ENCODE measurements at regions not wholly inside any gene's neighbourhood (a gene's known extent, or its start where the extent isn't known, plus 50 kb on each side); places are given as distances from the start of the nearest gene placed in this dataset.
A peak's percentile ranks its signal among the peaks of the same experiment; 100 is the strongest.

DNA sequence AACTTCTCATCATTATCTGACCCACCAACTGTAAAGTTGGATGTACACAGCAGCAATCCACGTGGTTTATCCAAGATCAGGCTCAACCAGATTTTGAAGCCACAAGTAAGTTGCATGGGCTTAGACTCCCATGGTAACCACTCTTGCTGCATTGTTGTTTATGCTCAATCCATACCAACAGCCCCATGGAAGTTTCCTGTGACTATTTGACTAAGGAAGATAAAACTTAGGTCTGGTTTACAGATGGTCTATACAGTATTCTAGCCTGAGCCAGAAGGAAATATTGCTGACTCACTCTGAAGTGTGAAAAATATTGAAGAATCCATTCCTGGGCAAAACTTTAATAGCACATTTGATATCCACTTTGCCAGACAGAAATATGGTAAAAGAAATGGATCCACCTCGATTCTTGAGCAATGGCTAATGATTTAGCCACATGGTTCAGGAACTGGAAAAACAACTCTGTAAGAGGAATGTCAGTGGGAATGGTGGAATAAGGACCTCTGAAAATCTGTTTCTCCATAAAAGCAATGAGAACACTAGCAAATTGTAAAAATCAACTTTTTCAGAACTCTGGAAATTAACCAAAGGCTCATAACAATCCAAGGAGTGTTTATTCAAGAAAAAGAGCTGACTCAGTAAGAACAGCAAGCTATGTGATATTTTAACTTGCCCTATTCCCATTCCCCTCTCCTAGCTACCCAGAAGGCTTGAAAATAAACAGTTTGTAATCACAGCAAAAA is 162.9 kb upstream of the STT3B start:
- ATAC-seq, result no peak
- Mint-ChIP-seq H3K27me3 (no peaks in the 10 kb centered on the region), H3K4me3 (no peak overlapping the region), H3K27ac (no peak overlapping the region), H3K4me1 (ENCODE audit: low read depth) (peaks cover 10% of the 10 kb centered on the region), H3K36me3 (ENCODE audit: low read depth) (no peaks in the 10 kb centered on the region), H3K9me3 (no peaks in the 10 kb centered on the region)
- POLR2A ChIA-PET, result no interaction called here
- TF ChIP-seq, protein P1, sequence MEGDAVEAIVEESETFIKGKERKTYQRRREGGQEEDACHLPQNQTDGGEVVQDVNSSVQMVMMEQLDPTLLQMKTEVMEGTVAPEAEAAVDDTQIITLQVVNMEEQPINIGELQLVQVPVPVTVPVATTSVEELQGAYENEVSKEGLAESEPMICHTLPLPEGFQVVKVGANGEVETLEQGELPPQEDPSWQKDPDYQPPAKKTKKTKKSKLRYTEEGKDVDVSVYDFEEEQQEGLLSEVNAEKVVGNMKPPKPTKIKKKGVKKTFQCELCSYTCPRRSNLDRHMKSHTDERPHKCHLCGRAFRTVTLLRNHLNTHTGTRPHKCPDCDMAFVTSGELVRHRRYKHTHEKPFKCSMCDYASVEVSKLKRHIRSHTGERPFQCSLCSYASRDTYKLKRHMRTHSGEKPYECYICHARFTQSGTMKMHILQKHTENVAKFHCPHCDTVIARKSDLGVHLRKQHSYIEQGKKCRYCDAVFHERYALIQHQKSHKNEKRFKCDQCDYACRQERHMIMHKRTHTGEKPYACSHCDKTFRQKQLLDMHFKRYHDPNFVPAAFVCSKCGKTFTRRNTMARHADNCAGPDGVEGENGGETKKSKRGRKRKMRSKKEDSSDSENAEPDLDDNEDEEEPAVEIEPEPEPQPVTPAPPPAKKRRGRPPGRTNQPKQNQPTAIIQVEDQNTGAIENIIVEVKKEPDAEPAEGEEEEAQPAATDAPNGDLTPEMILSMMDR (IDR thresholded peaks at IDR 0.05), result no peak
- CTCF ChIA-PET, result no interaction called here
- intact Hi-C loops (cut with micrococcal nuclease), result no loop called here
- DNase-seq, result no peak

DNA sequence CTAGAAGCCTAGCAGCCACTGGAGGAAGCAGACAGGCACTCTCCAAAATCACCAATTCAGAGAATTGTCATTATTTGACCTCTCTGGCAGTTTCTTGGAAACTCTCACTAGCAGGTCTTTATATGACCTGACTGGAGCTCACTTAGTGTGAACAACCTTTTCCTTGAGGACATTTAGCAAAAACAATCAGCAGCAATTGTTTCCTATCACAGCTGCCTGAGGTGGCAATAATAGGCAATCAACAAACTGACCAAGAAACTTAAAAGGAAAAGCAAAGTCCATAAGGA is 162.4 kb upstream of the STT3B start:
- H3K9me3 Mint-ChIP-seq, result no peaks in the 10 kb centered on the region
- intact Hi-C loops (cut with micrococcal nuclease), result no loop called here
- H3K27ac Mint-ChIP-seq, result no peak overlapping the region
- no peak overlapping the region for H3K4me3 Mint-ChIP-seq
- no peaks in the 10 kb centered on the region for H3K36me3 Mint-ChIP-seq (ENCODE audit: low read depth)
- POLR2A ChIA-PET, result no interaction called here
- ATAC-seq (peak; percentile 51), DNase-seq (no peak)
- peaks cover 6% of the 10 kb centered on the region for H3K4me1 Mint-ChIP-seq (ENCODE audit: low read depth)
- CTCF ChIA-PET, result no interaction called here
- H3K27me3 Mint-ChIP-seq, result no peaks in the 10 kb centered on the region
- TF ChIP-seq, protein P1 (IDR thresholded peaks at IDR 0.05), result no peak

DNA sequence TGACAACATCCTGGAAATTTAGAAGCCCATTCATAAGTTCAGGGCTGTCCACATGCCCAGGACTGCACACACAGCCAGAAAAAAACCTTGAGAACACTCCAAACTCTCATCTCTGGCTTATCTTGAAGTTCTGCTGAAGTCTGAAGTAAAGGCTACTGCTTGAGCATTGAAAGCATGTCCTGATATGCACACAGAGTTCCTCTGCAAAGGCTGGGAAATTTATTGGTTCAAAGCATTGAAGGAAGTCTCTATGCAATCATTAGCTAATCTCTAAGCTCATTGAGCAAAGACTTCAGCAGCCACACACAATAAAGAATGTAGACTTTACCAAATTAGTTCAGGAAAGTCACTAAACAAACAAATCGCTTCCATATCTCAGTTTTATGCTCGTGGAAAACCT is 162.0 kb upstream of the STT3B start:
- H3K27me3 Mint-ChIP-seq, result no peaks in the 10 kb centered on the region
- ChIA-PET POLR2A (no interaction called here), CTCF (no interaction called here)
- H3K4me1 Mint-ChIP-seq (ENCODE audit: low read depth), result peaks cover 6% of the 10 kb centered on the region
- H3K4me3 Mint-ChIP-seq, result no peak overlapping the region
- H3K27ac Mint-ChIP-seq, result no peak overlapping the region
- H3K9me3 Mint-ChIP-seq, result no peaks in the 10 kb centered on the region
- ATAC-seq, result no peak
- intact Hi-C loops (cut with micrococcal nuclease), result no loop called here
- no peak for DNase-seq
- H3K36me3 Mint-ChIP-seq (ENCODE audit: low read depth), result no peaks in the 10 kb centered on the region
- TF ChIP-seq, protein P1 (IDR thresholded peaks at IDR 0.05), result no peak

DNA sequence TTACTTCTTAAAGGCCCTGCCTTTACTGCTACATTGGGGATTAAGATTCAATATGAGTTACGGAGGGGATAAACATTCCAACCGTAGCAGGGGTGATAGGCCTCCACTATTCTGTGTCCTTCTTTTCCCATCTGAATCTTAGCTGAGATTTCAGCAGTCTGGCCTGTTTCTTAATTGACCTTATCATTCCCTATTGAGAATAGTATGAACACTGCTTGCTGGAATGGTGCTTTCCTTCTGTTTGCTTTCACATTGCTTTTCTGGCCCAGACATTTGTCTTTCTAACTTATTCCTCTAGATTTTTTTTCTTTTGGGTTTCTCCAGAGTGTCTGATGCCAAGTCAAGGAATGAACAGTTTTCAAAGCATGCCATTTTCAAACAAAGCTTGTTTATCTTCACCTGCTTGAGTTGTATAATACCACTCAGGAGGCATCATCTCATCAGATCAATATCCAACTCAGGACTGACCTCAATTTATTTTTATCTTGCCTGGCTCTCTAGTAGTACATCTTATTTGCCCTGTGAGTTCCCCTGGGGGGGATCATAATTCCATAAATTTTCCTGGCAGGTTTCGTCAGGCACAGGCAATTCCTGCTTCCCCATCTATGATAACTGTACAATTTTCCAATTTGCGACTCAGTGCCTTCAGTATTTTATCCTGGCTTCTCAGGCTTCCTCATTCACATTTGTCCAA is 161.1 kb upstream of the STT3B start:
- CTCF ChIA-PET, result no interaction called here
- Mint-ChIP-seq H3K27me3 (no peaks in the 10 kb centered on the region), H3K9me3 (no peaks in the 10 kb centered on the region), H3K36me3 (ENCODE audit: low read depth) (no peaks in the 10 kb centered on the region), H3K4me1 (ENCODE audit: low read depth) (peaks cover 6% of the 10 kb centered on the region), H3K4me3 (no peak overlapping the region), H3K27ac (no peak overlapping the region)
- no peak for DNase-seq
- ATAC-seq, result no peak
- POLR2A ChIA-PET, result no interaction called here
- TF ChIP-seq, protein P1 (IDR thresholded peaks at IDR 0.05), result no peak
- intact Hi-C loops (cut with micrococcal nuclease), result no loop called here

DNA sequence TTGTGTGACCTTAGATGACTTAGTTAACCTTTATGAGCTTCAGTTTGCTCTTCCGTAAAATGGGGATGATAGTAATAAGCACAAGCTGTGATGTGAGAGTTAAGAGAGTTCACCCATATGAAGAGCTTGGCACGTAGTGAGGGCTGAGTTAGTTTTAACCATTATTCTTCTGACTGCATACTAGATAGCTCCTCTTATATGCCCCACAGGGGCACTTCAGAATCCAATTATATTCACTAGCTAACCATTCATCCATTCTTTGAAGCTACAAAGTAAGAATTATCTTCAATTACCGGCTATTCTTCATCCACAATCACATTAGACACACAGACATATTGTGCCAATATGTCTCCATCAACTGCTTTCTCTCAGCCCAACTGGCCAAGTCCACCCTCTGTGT is 159.0 kb upstream of the STT3B start:
- CTCF ChIA-PET, result interaction anchor here (0.7 to 1.3 kb wide), 2 partner anchors 12 to 121 kb away, joined by 3 to 4 read pairs; no protein-coding TSS in a partner anchor

More for the DNA sequence above, 159.0 kb upstream of the STT3B start:
- TF ChIP-seq, protein P1 (IDR thresholded peaks at IDR 0.05), result no peak
- no peaks in the 10 kb centered on the region for H3K27me3 Mint-ChIP-seq
- intact Hi-C loops (cut with micrococcal nuclease), result no loop called here
- POLR2A ChIA-PET, result no interaction called here
- no peaks in the 10 kb centered on the region for H3K9me3 Mint-ChIP-seq
- no peak for ATAC-seq
- no peaks in the 10 kb centered on the region for H3K36me3 Mint-ChIP-seq (ENCODE audit: low read depth)
- DNase-seq, result no peak
- peaks cover 16% of the 10 kb centered on the region for H3K4me1 Mint-ChIP-seq (ENCODE audit: low read depth)
- no peak overlapping the region for H3K4me3 Mint-ChIP-seq
- H3K27ac Mint-ChIP-seq, result no peak overlapping the region
